SK-N-SH (cell line): ENCODE measurements at regions not wholly inside any gene's neighbourhood (a gene's known extent, or its start where the extent isn't known, plus 50 kb on each side); places are given as distances from the start of the nearest gene placed in this dataset.

ENCODE experiments used
- CTCF ChIA-PET: fragments of 300-600, 350-600 bp; formaldehyde crosslinking; extraction: SDS; loops from one replicate; lab custom pipeline; 2021; lab: Yijun Ruan, JAX
- POLR2A ChIA-PET: fragments of 350-600 bp; sonication (Branson Sonifier 250); formaldehyde crosslinking; extraction: SDS; loops from one replicate; lab custom pipeline; 2020; ENCODE audit warnings: antibody characterized with exemption, inconsistent platforms; lab: Yijun Ruan, JAX
- DNase-seq: peaks from one replicate; pipeline ENCODE4 v3.0.0; 2012
- H2AFZ ChIP-seq: fragments of 200-600 bp; sonication (generic); 2 replicates; pipeline ENCODE4 v1.8.1; 2016; ENCODE audit warnings: antibody characterized with exemption, mild to moderate bottlenecking, low read depth
- H3F3A ChIP-seq: fragments of 200-600 bp; sonication (generic); replicated peaks from 2 replicates; pipeline ENCODE3; 2016; ENCODE audit warnings: antibody characterized with exemption, mild to moderate bottlenecking; ENCODE audit not compliant: insufficient read depth
- H3K27ac ChIP-seq, 2 experiments: fragments of 200-500 bp in 1 of 2; fragments of 200-600 bp in 1 of 2; sonication (Bioruptor generic) in 1 of 2; sonication (generic), shearing (Covaris generic) in 1 of 2; 2 replicates each; pipeline versions ENCODE4 v1.5.1 to v1.6.1; 2014 to 2016; ENCODE audit warnings: low read depth in 2 of 2, inconsistent platforms in 1 of 2, low read length in 1 of 2, mild to moderate bottlenecking in 1 of 2, mixed read lengths in 1 of 2
- H3K27me3 ChIP-seq: fragments of 200-600 bp; sonication (generic), shearing (Covaris generic); 2 replicates; pipeline ENCODE4 v1.6.1; 2016; ENCODE audit warnings: mixed run types; ENCODE audit not compliant: insufficient read depth
- H3K36me3 ChIP-seq, 2 experiments: fragments of 200-500 bp in 1 of 2; fragments of 200-600 bp in 1 of 2; sonication (Bioruptor generic) in 1 of 2; sonication (generic) in 1 of 2; replicated peaks in 1 of 2; 2 replicates each; pipeline versions ENCODE3 to v1.5.1; 2014 to 2016; ENCODE audit warnings: low read length in 1 of 2, mild to moderate bottlenecking in 1 of 2; ENCODE audit not compliant: insufficient read depth in 2 of 2, control insufficient read depth in 1 of 2
- H3K4me1 ChIP-seq, 2 experiments: fragments of 200-500 bp in 1 of 2; fragments of 200-600 bp in 1 of 2; sonication (Bioruptor generic) in 1 of 2; sonication (generic), shearing (Covaris generic) in 1 of 2; 2 replicates each; pipeline versions ENCODE4 v1.5.1 to v1.6.1; 2014 to 2016; ENCODE audit warnings: low read depth in 1 of 2, low read length in 1 of 2, mixed run types in 1 of 2; ENCODE audit not compliant: insufficient read depth in 2 of 2, control insufficient read depth in 1 of 2
- H3K4me2 ChIP-seq: fragments of 200-600 bp; sonication (generic), shearing (Covaris generic); 2 replicates; pipeline ENCODE4 v1.6.1; 2017; ENCODE audit warnings: mixed run types
- H3K4me3 ChIP-seq, 2 experiments: fragments of 200-500 bp in 1 of 2; fragments of 200-600 bp in 1 of 2; sonication (Bioruptor generic) in 1 of 2; sonication (generic), shearing (Covaris generic) in 1 of 2; 2 replicates each; pipeline versions ENCODE4 v1.5.1 to v1.8.1; 2014 to 2016; ENCODE audit warnings: low read depth in 2 of 2, inconsistent platforms in 1 of 2, low read length in 1 of 2, mild to moderate bottlenecking in 1 of 2, mixed read lengths in 1 of 2, moderate library complexity in 1 of 2
- H3K79me2 ChIP-seq: fragments of 200-600 bp; sonication (generic); 2 replicates; pipeline ENCODE4 v1.8.1; 2017; ENCODE audit warnings: mild to moderate bottlenecking; ENCODE audit not compliant: insufficient read depth
- H3K9ac ChIP-seq: fragments of 200-600 bp; sonication (generic); 2 replicates; pipeline ENCODE4 v1.6.1; 2017; ENCODE audit warnings: mixed run types
- H3K9me2 ChIP-seq: fragments of 200-600 bp; sonication (generic); 2 replicates; pipeline ENCODE4 v1.6.1; 2017; ENCODE audit warnings: mixed run types
- H3K9me3 ChIP-seq: fragments of 200-600 bp; sonication (generic); 2 replicates; pipeline ENCODE4 v1.6.1; 2017; ENCODE audit warnings: mixed run types, mild to moderate bottlenecking, moderate library complexity
- H4K20me1 ChIP-seq: fragments of 200-600 bp; sonication (generic); 2 replicates; pipeline ENCODE4 v1.6.1; 2017; ENCODE audit warnings: mild to moderate bottlenecking, mixed run types; ENCODE audit not compliant: insufficient read depth
- CHD2 ChIP-seq: fragments of 150-350 bp; IDR thresholded peaks from 2 replicates; pipeline ENCODE4 v1.6.1; 2018; ENCODE audit warnings: low read length; ENCODE audit not compliant: partially characterized antibody
- CTCF ChIP-seq: fragments of 200-600 bp; sonication (generic); IDR thresholded peaks from 2 replicates; pipeline ENCODE4 v1.6.1; 2017; ENCODE audit warnings: antibody characterized with exemption, mild to moderate bottlenecking, moderate library complexity
- EP300 ChIP-seq, 2 experiments: IDR thresholded peaks; 2 replicates each; pipeline versions ENCODE4 v1.4.0 to v1.6.1; 2012; ENCODE audit warnings: borderline replicate concordance in 1 of 2, low read depth in 1 of 2, low read length in 1 of 2
- FOSL2 ChIP-seq: IDR thresholded peaks from 2 replicates; pipeline ENCODE4 v1.4.0; 2012; ENCODE audit warnings: low read depth, mild to moderate bottlenecking, moderate library complexity, borderline replicate concordance
- FOXJ3 ChIP-seq: sonication (generic); formaldehyde crosslinking; IDR thresholded peaks from 2 replicates; pipeline ENCODE4 v1.5.1; 2020; ENCODE audit warnings: mild to moderate bottlenecking, missing genetic modification reagents
- FOXM1 ChIP-seq: IDR thresholded peaks from 2 replicates; pipeline ENCODE4 v1.4.0; 2012; ENCODE audit warnings: low read depth, mild to moderate bottlenecking
- GABPA ChIP-seq: IDR thresholded peaks from 2 replicates; pipeline ENCODE4 v1.4.0; 2012; ENCODE audit warnings: low read depth, mild to moderate bottlenecking
- IRF3 ChIP-seq: fragments of 150-350 bp; IDR thresholded peaks from 2 replicates; pipeline ENCODE4 v1.6.1; 2016; ENCODE audit warnings: mild to moderate bottlenecking, low read depth, low read length
- NFIC ChIP-seq: IDR thresholded peaks from 2 replicates; pipeline ENCODE4 v1.4.0; 2012; ENCODE audit warnings: borderline replicate concordance
- NRF1 ChIP-seq: IDR thresholded peaks from 2 replicates; pipeline ENCODE4 v1.6.1; 2012; ENCODE audit warnings: low read depth, mild to moderate bottlenecking, low read length
- POLR2AphosphoS5 ChIP-seq: IDR thresholded peaks from 2 replicates; pipeline ENCODE4 v1.6.1; 2012; ENCODE audit warnings: low read depth, low read length
- RCOR1 ChIP-seq: fragments of 150-350 bp; IDR thresholded peaks from 2 replicates; pipeline ENCODE4 v1.6.1; 2017; ENCODE audit warnings: antibody characterized with exemption, low read length
- RFX5 ChIP-seq: IDR thresholded peaks from 2 replicates; pipeline ENCODE4 v1.6.1; 2012; ENCODE audit warnings: mild to moderate bottlenecking, improper control_type of control experiment, low read length
- RXRA ChIP-seq: IDR thresholded peaks from 2 replicates; pipeline ENCODE4 v1.4.0; 2012; ENCODE audit warnings: low read depth, mild to moderate bottlenecking, borderline replicate concordance
- SIN3A ChIP-seq: IDR thresholded peaks from 2 replicates; pipeline ENCODE4 v1.6.1; 2012; ENCODE audit warnings: low read depth, mild to moderate bottlenecking, low read length, moderate library complexity, borderline replicate concordance
- SMC3 ChIP-seq: IDR thresholded peaks from 2 replicates; pipeline ENCODE4 v1.6.1; 2012; ENCODE audit warnings: low read depth, low read length, improper control_type of control experiment
- TEAD4 ChIP-seq: IDR thresholded peaks from 2 replicates; pipeline ENCODE4 v1.4.0; 2012; ENCODE audit warnings: mild to moderate bottlenecking, borderline replicate concordance; ENCODE audit not compliant: insufficient read depth
- YY1 ChIP-seq: IDR thresholded peaks from 2 replicates; pipeline ENCODE4 v1.4.0; 2012; ENCODE audit warnings: low read depth, mild to moderate bottlenecking
- ZBTB33 ChIP-seq: IDR thresholded peaks from 2 replicates; pipeline ENCODE4 v1.4.0; 2012; ENCODE audit warnings: low read depth, borderline replicate concordance
- WGBS: methylation state at CpG from one replicate; pipeline ENCODE4 v1.1.6; 2017; ENCODE audit warnings: low lambda C conversion rate; 5-methylcytosine and 5-hydroxymethylcytosine counted together
- TF ChIP-seq, protein P1 (sequence below): IDR thresholded peaks from 2 replicates; pipeline ENCODE4 v1.4.0; 2012; ENCODE audit warnings: low read depth
- TF ChIP-seq, protein P2 (sequence below): IDR thresholded peaks from 2 replicates; pipeline ENCODE4 v1.4.0; 2012; ENCODE audit warnings: low read depth, borderline replicate concordance

DNA sequence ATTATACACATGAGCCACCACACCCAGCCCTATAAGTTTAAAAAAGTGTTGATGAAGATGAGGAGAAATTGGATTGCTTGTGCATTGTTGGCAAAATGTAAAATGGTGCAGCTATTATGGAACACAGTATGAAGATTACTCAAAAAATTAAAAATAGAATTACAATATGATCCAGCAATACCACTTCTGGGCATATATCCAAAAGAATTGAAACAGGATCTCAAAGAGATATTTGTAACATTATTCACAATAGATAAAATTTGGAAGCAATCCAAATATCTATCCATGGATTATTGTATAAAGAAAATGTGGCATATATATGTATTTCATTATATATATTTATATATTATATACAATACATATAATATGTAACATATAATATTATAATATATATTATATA is 515.6 kb upstream of the GNPDA2 start:
- Histone ChIP-seq H3F3A (no peaks in the 10 kb centered on the region), H3K4me2 (no peak overlapping the region), H3K36me3 (no peaks in the 10 kb centered on the region), H3K4me1 (no peaks in the 10 kb centered on the region; a peak in 1 of 4 replicates), H3K79me2 (no peaks in the 10 kb centered on the region), H3K9ac (no peak overlapping the region), H3K9me3 (peaks cover 4% of the 10 kb centered on the region; the same call in 1 of the 2 replicates), H3K4me3 (no peak overlapping the region), H4K20me1 (no peaks in the 10 kb centered on the region), H3K27me3 (no peaks in the 10 kb centered on the region), H3K9me2 (no peaks in the 10 kb centered on the region), H3K27ac (no peak overlapping the region), H2AFZ (no peak overlapping the region)
- TF ChIP-seq IRF3 (no peak), SIN3A (no peak), GABPA (no peak), RXRA (no peak), EP300 (IDR thresholded peaks at IDR 0.05; ENCODE audit: borderline replicate concordance in 1 of 2, low read depth in 1 of 2, low read length in 1 of 2) (no peak), CHD2 (no peak), NFIC (no peak), CTCF (no peak), RCOR1 (no peak), RFX5 (no peak), YY1 (no peak), TEAD4 (no peak), SMC3 (no peak)
- TF ChIP-seq, protein P1, sequence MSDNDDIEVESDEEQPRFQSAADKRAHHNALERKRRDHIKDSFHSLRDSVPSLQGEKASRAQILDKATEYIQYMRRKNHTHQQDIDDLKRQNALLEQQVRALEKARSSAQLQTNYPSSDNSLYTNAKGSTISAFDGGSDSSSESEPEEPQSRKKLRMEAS: no peak
- POLR2A ChIA-PET: no interaction called here
- CTCF ChIA-PET: no interaction called here
- no peak for DNase-seq

- H3K27me3 ChIP-seq: no peaks in the 10 kb centered on the region
- H3K27ac ChIP-seq: no peak overlapping the region
- H3F3A ChIP-seq: no peaks in the 10 kb centered on the region
- H2AFZ ChIP-seq: no peak overlapping the region
- ChIA-PET CTCF (no interaction called here), POLR2A (no interaction called here)
- no peak overlapping the region for H3K4me2 ChIP-seq
- DNase-seq: no peak
- no peaks in the 10 kb centered on the region for H3K36me3 ChIP-seq
- H3K4me1 ChIP-seq: no peaks in the 10 kb centered on the region; a peak in 1 of 4 replicates
- no peaks in the 10 kb centered on the region for H3K79me2 ChIP-seq
- WGBS: 3% methylated on average over 1 of the region's 1 CpG
- H4K20me1 ChIP-seq: no peaks in the 10 kb centered on the region
- peaks cover 2% of the 10 kb centered on the region; the same call in 1 of the 2 replicates for H3K9me3 ChIP-seq
- H3K4me3 ChIP-seq: no peak overlapping the region
- no peak overlapping the region for H3K9ac ChIP-seq
- TF ChIP-seq FOXJ3 (CRISPR knock-in tag): no peak
- no peak for TF ChIP-seq FOXM1
- TF ChIP-seq, protein P2, sequence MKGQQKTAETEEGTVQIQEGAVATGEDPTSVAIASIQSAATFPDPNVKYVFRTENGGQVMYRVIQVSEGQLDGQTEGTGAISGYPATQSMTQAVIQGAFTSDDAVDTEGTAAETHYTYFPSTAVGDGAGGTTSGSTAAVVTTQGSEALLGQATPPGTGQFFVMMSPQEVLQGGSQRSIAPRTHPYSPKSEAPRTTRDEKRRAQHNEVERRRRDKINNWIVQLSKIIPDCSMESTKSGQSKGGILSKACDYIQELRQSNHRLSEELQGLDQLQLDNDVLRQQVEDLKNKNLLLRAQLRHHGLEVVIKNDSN: no peak
- TF ChIP-seq NRF1: no peak
- no peak for TF ChIP-seq ZBTB33
- no peak for TF ChIP-seq RFX5
- no peak for TF ChIP-seq GABPA
- no peak for TF ChIP-seq FOSL2
- no peak for TF ChIP-seq CHD2
- no peak for TF ChIP-seq POLR2AphosphoS5
- H3K9me2 ChIP-seq: no peaks in the 10 kb centered on the region
These were observed 502.9 kb upstream of the GNPDA2 start for GRCh38 chr4:45229206-45229605.
